ENCODE measurements at regions not wholly inside any gene's neighbourhood (a gene's known extent, or its start where the extent isn't known, plus 50 kb on each side); places are given as distances from the start of the nearest gene placed in this dataset.

DNA sequence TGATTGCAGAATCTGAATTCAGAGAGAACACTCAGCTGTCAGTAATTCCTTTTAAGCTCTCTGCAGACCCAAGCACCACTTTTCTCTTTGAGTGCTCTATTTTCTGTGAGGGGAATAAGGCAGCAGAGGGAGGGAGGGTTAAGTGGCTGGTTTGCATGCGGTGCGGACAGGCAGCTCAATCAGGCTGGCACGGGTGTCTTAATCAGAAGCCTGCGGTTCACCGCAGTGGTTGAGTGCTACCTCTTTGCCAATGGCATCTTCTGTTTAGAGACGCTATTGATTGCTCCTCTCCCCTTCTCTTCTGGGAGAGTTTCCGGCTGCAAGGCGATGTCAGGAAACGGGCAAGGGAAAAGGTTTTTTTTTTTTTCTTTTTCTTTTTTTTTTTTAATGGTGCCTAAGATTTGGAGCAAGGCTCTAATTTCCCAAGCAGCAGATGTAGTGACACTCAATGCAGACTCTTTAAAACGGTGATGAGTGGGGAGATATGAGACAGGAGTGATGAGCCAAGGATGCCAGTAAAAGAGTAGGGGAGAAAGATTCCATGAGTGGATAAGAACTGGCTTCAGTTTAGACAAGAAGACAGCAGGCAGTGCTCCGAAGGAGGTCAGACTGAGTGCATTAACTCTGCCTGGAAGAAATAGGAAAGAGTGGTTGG is 533.7 kb upstream of the SEL1L start:
- no peak for DNase-seq

DNA sequence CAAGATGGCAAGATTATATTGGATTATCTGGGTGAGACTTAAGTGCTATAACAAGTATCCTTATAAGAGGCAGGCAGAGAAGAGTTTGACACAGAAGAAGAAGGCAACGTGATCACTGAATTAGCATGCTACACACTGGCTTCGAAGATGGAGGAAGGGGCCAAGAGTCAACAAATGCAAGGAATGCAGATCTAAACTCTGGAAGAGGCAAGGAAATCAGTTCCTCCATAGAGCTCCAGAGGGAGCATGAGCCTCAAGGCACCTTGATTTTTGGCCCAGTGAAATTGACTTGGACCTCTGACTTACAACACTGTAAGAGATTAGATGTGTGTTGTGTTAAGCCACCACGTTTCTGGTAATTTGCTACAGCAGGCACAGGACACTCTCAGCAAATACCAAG is 536.4 kb upstream of the SEL1L start:
- no peak for DNase-seq

DNA sequence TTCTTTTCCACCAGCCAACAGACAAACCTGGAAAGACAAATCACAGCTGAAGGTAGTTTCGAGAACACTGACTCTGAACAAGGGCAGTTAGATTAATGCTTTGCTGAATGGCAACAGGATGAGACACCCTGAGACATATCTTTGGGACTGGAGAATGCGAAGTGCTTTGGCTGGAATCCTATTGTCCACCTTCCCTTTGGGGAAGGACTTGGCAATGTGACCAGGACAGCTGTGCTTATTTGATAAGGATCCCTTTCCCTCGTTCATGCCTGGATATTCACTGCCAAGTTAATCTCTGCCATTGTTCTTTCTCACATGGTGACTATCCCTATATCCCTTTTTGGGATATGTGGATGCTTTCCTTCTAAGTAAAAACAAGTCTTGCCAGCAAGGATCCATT is 537.1 kb upstream of the SEL1L start:
- no peak for DNase-seq

DNA sequence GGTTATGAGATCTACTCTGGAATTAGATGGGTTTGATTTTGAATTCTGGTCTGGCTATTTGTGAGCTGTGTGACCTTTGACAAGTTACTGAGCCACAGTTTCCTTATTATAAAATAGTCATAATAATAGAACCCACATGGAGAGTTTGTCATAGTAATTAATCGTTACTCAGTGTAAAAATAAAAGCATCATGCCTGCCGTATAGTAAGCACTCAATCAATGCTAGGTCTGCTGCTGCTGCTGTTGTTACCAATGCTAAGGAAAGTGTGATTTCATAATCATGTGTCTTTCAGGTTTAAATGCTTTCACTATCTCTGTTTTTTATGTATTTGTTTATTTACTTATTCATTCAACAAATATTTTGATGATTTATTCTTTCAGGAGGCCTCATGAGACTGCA is 539.9 kb upstream of the SEL1L start:
- no peak for DNase-seq

DNA sequence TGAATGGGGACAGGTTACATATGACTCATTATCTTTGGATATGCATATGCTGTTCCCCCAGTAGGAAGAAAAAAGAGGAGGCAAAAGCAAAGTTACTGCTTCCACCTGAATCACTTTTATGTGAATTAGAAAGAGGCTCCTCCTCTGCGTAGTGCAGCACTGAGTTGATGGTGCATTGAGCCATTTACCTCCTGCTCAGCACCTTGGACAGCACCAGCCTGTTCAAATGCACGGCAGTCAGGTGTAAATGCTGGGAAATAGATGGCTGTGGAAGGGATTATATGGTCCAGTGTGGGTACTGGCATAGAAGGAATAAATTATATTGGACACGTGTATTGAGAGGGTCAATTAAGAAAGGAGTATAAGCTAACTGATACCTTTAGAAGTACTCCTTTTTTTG is 541.9 kb upstream of the SEL1L start:
- no peak for DNase-seq

DNA sequence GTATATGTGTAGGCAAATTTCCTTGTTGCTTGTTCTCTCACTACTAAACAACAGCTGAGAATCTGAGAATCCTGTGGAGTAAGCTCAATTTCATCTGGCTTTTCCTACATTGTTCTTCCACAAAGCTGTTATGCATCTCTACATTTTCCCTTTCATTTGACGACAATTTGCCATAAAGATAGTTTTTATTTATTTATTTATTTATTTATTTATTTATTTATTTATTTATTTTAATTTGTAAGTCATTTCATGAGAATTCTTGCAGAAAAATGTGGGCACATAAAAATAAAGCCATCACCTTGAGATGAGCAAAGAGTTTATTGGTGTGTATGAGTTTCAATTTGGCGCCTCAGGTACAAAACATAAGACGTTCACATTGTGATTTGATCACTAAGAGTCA is 545.9 kb upstream of the SEL1L start:
- no peak for DNase-seq

DNA sequence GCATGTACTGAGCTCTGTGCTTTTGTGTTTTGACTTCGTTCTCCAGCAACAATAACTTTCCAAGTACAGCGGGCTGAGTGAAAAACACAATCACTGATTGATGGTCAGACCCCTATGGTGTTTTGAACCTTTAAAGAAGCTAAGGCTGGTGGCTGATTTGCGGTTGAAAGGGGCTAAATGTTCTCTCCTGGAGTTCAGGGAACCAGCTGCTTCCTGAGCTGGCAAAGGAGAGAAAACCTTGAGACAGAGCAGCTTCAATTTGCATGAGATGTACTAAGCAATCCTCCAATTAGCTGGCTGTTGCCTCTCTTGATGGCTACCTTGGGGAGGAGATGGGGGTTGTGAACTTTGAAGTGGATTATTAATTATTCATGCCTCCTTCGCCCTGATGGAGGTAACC is 546.7 kb upstream of the SEL1L start:
- no peak for DNase-seq

DNA sequence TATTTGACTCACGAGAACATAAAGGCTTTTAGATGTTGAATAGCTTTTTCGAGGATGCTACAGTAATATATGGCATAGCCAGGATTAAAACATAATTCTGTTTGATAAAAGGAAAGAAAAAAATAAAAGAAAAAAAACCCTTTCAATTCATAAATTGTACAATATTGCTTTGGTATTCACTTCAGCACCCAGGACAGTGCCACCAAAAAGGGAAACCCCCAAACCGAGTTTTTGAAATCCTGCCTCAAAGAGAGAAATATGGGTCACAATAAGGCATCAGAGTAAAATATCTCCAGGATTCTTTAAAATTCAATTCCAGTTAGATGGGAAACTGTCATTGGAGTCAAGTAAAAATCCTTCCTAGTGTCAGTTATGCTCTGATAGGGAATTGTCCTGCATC is 551.2 kb upstream of the SEL1L start:
- no peak for DNase-seq

DNA sequence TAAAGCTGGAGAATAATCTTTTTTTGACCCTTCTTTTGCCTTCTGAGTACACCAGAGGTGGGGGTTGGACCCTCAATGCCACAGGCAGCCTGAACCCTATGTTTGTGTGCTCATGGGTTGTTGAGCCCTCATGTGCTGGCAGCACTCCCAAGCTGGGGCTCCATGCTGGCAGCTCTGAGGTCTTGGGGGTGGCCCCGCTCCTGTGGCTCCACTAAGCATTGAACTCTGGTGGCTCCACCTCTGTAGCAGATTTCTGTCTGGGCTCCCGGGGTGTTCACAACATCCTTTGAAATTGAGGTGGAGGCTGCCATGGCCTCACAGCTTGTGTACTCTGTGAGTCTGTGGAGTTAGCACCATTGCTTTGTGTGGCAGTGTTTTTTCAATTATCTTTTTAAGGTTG is 557.4 kb upstream of the SEL1L start:
- no peak for DNase-seq

DNA sequence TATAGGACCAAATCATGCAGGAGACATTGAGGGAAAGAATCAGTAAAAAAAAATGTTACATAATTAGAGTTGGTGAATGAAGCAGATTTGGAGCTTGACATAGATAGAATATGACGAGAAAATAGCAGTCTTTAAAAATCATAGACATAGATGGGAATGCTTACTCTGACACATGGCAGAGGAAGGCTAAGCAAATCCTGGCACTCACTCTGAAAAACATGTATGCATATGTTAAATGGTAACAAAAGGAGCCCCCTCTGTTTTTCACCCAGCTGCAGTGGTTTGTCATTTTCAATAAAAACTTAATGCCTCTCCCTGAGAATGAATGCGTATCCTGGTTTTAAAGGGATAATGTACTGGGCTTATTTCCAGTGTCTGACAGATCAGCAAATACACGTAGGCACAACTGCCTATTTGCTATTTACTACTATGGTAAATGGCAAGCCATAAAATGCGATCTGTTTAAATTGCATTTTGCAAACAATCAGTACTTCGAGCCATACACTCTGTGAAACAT is 561.2 kb upstream of the SEL1L start:
- peak; percentile 19 to 63 for DNase-seq

DNA sequence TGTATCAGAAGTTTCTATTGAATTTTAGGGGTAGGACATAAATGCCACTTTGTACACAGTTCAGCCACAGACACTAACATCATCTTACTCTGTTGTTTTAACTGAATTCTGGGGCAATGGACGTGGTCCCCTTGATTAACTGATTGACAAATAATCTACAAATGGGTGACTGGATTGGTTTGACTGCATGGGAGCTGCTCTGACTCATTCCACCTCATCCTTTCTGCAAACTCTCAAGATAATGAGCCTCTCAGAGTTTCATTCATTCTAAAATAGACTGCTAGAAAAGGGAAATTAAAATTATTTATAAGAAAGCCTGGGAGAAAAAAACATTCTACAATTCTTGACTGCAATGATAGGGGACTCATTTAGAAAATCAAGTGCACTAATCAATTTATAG is 570.4 kb upstream of the SEL1L start:
- DNase-seq = no peak

DNA sequence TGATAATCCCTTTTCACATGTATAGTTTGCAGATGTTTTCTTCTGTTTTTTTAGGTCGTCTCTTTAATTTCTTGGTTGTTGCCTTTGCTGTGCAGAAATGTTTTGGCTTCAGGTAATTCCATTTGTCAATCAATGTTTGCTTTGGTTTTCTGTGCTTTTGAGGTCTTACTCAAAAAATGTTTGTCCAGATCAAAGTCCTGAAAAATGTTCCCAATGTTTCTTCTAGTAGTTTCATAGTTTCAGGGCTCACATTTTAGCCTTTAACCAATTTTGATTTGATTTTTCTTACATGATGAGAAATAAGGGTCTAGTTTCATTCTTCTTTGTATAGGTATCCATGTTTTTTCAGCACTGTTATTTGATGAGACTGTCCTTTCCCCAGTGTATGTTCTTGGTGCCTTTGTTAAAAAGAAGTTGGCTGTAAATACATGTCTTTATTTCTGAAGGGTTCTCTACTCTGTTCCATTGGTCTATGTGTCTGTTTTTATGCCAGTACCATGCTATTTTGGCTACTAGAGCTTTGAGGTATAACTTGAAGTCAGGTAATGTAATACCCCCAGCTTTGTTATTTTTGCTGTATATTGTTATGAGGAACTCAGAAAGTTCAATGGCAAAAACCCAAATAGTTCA is 578.7 kb upstream of the SEL1L start:
- no peak for DNase-seq

DNA sequence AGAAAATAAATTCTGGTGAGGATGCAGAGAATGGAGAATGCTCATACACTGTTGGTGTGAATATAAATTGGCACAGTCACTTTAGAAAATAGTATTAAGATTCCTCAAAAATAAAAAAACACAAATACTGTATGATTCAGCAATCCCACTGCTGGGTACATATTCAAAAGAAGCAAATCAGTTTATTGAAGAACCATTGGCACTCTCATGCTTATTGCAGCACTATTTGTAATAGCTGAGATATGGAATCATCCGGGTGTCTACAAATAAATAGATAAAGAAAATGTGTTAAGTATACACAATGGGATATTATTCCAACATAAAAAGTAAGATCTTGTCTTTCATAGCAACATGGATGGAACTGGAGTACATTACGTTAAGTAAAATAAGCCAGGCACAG is 579.4 kb upstream of the SEL1L start:
- DNase-seq = no peak

DNA sequence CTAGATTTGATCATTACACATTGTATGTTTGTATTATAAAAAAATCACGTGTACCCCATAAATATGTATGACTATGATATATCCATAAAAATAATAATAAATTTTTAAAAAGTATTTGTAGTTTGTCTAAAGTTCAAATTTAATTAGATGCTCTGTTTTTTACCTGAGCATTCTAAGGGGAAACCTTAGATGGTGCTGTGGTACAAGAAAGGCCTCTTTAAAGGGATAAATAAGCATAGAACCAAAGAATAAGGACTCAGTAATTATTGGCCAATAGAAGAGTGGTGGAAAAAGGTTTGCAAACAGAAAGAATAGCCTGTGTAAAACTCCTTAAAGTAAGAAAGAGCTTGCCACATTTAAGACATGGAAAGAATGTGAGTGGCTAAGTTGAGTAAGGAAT is 580.1 kb upstream of the SEL1L start:
- DNase-seq = no peak

DNA sequence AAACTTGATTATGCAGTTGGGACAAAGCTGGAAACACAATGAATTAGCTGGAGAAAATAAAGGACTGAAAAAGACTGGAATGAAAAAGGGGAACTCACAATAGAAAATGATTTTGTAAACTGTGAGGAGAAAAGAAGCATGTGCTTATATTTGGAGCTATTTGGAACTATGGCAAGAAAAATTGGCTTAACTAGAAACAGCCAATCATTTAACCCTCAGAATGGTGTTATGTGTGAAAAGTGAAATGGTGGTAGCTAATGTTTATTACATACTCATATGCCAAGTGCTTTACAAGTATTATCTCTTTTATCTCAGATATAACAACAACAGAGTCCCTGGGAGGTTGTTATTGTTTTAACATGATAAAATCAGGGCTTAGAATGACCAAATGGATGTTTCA is 583.1 kb upstream of the SEL1L start:
- no peak for DNase-seq

DNA sequence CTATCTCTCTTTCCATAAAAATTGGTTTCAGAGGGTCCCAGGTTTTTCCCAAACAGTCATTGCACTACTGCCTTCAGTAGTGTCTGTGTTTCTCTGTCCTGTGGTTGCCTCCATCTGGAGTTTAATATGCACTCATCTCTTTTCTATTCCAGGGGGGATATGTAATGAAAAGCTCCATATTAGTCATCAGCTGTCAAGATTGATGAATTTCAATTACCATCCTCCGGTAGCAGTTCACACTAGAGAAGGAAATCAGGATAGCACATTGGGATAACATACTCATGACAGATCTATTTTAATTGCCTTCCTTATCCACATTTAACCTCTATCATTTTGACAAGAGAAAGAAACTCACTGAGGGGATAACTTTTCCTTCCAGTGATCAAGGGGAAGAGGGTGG is 589.0 kb upstream of the SEL1L start:
- no peak for DNase-seq

DNA sequence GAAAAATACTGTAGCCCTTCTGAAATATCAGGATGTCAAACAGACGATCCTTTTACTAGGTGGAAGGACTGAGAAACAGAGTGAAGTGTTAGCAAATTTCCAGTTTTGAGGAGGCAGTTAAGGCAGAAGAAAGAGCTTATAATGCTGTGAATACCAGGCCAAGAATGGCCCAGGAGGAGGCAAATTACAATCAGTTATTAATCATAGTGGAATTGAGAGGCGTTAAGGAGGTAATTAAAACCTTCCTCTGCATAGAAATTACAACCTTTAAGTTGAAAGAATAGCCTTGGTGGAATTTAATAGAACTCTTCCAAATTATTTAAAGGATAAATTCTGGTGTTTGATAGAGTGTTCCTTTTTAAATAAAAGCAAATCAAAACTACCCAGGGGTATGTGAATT is 590.9 kb upstream of the SEL1L start:
- no peak for DNase-seq

DNA sequence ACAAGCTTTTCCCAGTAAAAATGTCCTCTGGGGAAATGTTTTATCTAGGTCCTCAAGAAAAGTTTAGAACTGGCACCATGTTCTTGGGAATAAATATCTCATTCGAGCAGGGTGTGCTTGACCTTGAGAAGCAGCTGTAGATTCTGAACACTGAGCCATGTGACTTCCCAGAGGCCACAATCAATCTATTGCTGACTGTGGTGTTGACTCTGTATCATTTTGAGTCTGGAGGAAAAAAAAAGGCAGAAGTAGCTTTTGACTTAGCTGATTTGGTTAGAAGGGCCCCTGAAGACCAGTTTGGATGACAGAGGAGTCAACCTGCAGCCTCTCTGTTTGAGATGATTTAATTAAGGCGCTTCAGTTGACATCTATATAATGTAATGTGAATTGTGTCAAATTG is 592.4 kb upstream of the SEL1L start:
- DNase-seq = no peak

DNA sequence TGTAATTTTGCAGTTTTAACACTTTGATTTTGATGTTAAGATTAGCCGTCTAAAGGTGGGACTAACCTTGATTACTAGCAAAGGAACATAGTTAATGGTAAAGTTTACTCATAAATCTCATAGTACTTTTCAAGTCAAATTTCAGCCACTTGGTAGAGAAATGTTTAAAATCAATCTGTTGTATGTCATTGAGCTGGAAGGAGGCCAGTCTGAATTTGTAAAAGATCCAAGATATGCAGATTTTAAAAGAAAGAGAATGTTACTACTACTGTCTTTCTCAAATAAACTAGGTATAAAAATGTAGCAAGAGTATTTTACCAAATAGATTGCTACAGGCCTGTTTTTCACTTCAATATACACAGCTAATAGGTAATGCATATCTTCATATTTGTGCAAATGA is 600.8 kb upstream of the SEL1L start:
- no peak for DNase-seq

DNA sequence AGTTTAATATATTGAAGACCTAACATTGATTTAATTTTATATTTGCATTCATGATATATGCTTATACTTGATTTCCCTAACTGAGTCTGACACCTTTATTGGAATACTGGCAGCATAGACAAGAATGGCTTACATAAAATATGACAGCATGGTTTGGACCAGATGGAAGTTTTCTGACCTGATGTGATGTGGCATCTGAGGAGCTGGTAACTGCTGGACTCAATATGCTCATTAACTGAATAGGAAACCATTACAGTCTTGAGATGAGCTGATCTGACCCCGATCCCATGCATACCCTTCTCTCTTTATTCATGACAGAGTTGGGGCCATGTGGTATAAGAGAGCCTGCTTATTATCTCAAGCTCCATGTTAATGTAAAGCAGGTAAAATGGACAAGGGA is 604.8 kb upstream of the SEL1L start:
- no peak for DNase-seq

DNA sequence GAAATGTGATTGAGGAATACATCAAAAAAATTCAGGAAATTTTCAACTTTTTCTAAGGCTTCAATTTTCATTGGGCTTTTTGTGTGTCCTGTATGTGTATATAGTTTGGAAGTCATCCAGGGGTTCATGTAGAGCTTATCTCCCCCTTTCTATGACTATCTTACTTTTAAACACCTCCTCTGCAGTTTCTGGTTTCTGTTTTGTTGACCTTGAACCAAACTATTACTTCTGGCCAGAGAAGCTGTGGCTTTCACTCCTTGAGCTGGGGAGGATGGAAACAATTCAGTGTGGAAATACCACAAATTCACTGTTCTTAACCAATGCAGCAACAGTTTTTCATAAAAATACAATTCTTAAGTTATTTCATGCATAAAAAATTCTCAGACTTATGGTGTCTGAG is 613.2 kb upstream of the SEL1L start:
- no peak for DNase-seq

DNA sequence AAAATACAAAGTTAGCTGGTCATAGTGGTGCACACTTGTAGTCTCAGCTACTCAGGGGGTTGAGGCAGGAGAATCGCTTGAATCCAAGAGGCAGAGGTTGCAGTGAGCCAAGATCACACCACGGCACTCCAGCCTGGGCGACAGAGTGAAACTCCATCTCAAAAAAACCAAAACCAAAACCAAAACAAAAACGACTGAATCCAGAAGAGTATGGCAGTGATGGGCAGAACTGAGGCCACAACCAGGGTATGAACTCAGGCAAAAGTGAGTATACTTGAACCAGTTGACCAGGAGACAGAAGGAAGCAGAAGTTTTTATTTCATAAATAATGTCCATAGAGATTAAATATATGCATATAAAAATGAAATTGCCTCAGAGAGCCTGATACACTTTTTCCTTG is 620.0 kb upstream of the SEL1L start:
- DNase-seq = no peak

DNA sequence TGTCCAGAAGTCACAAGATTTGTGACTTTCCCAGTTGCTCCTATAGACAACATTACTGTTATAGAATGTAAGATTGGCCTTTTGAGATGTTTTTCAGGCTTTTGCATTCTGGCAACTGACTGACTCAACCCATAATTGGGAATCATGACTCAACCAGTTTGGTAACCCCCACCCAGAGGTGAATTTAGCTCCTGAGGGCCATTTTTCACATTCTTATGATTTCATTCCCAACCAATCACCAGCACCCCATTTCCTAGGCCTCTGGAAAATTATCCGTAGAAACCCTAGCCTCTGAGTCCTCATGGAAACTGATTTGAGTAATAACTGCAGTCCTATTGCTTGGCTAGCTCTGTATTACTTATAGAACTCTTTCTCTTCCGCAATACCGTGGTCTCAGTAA is 626.0 kb upstream of the SEL1L start:
- DNase-seq = no peak

DNA sequence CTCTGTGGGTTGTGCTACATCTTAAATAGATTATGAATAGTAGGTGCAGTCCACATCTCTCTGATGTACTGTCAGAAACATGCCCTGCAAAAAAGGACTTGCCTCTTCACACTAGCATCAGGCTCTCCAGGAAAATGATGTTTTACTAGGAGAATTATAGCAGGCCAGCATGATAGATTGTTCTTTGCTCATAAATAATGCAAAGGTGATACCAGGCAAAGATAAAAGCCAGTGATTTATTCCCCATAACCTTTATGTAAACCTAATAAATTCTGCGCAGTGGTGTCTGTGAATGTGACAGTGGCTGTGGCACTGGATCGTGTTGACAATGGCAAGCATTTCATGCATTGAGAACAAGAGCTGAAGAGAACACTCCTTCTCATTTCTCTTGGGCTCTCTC is 646.5 kb upstream of the SEL1L start:
- no peak for DNase-seq

DNA sequence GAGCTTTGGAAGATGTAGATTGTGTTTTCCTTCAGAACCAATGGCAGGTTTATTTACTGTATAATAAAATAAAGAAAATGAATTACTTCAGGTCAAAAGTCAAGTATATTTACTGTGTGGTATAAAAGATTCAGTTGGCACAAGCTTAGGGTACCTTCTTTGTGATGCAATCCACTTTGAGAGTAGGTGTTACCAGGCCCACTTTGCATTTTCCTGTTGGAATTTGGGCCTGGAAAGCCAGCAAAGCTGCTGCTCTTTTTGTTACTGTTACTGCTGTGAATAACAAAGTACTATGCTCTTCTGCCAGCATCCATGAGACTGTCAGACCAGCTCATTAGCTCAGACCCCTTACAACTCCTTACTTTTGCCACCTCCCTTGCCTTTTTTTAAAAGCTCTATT is 649.0 kb upstream of the SEL1L start:
- DNase-seq = no peak

All from NCI-H1930 (cell line).